NCI-H748 (cell line): ENCODE measurements at regions not wholly inside any gene's neighbourhood (a gene's known extent, or its start where the extent isn't known, plus 50 kb on each side); places are given as distances from the start of the nearest gene placed in this dataset.
A peak's percentile ranks its signal among the peaks of the same experiment; 100 is the strongest.

ENCODE experiments used
- DNase-seq: peaks from one replicate; lab custom pipeline; 2025; ENCODE audit not compliant: unreplicated experiment; lab: John Stamatoyannopoulos, UW

GRCh38 chr2:128368437-128369107, 49.9 kb upstream of the HS6ST1 start:
- DNase-seq, result no peak

GRCh38 chr2:128369108-128369555, 50.5 kb upstream of the HS6ST1 start:
- peak; percentile 18 for DNase-seq

- DNase-seq, result no peak
These were observed 51.2 kb upstream of the HS6ST1 start for GRCh38 chr2:128369602-128370467.

DNA sequence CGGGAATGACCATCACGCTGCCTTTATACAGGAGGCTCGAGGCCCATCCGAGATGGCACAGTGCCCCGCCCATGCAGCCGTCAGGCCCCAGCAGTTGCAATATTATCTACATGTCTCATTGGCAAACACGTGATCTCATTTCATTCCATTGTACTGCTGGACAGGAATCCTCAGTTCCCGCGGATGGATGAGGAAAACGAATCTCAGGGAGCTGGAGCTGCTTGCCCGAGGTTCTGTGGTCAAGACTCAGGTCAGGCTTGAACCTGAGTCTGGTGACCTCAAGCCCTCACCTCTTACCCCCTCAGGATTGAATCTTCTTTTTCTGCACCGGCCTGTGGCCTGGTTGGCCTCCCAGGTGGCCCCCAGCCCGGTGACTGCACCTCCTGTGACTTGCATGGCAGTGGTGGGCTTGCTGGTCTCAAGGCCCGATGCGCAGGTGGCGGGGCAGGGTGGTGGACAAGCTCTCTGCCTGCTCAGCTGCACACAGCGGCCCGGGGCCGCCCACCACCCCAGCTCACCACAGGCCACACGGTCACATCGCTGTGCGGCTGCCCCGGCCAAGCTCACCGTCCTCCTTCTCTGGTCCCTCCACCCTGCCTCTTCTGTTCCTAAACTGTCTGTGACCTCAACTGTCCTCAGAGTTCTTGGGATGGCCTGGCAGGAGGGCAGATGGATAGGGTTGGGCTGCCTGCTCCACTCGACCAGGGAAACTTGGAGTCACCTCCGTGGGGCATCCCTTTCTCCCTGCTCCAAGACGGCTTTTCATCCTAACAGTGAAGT, 52.0 kb upstream of the HS6ST1 start:
- no peak for DNase-seq

GRCh38 chr2:128371248-128371630, 52.6 kb upstream of the HS6ST1 start:
- no peak for DNase-seq

- no peak for DNase-seq
These were observed 53.1 kb upstream of the HS6ST1 start for GRCh38 chr2:128371648-128372345.

- DNase-seq, result no peak
These were observed 54.1 kb upstream of the HS6ST1 start for GRCh38 chr2:128372621-128373341.

DNA sequence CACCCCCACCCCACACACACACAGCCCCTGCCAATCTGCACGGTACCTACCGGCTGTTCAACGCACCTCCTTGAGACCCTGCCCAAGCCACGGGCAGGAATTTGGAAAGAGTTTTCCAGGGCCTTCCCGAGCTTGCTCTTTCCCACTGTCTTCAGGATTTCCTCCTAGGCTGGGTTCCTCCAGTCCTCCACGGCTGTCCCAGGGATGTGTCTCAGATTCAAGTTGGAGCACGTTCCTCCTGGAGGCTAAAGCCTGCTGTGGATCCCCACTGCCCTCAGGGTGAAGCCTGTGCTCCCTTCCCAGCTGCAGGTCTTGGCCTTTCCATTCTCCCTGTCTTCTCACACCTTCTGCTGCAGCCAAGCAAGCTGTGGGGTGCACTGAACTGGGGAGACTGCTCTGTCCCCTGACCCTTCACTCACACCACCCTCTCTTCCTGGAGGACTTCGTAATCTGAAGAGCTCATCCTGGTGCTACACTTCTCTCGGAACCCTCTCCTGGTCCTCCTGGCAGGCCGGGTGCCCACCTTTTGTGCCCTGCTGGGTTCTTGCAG, 54.9 kb upstream of the HS6ST1 start:
- DNase-seq, result no peak

- no peak for DNase-seq
These were observed 55.5 kb upstream of the HS6ST1 start for GRCh38 chr2:128374001-128374710.

GRCh38 chr2:128374711-128375413, 56.2 kb upstream of the HS6ST1 start:
- DNase-seq, result no peak

- DNase-seq, result no peak
These were observed 56.8 kb upstream of the HS6ST1 start for GRCh38 chr2:128375454-128375853.

- no peak for DNase-seq
These were observed 57.8 kb upstream of the HS6ST1 start for GRCh38 chr2:128376241-128377041.

- DNase-seq, result no peak
These were observed 58.6 kb upstream of the HS6ST1 start for GRCh38 chr2:128377071-128377910.

- no peak for DNase-seq
These were observed 59.8 kb upstream of the HS6ST1 start for GRCh38 chr2:128378231-128379020.

DNA sequence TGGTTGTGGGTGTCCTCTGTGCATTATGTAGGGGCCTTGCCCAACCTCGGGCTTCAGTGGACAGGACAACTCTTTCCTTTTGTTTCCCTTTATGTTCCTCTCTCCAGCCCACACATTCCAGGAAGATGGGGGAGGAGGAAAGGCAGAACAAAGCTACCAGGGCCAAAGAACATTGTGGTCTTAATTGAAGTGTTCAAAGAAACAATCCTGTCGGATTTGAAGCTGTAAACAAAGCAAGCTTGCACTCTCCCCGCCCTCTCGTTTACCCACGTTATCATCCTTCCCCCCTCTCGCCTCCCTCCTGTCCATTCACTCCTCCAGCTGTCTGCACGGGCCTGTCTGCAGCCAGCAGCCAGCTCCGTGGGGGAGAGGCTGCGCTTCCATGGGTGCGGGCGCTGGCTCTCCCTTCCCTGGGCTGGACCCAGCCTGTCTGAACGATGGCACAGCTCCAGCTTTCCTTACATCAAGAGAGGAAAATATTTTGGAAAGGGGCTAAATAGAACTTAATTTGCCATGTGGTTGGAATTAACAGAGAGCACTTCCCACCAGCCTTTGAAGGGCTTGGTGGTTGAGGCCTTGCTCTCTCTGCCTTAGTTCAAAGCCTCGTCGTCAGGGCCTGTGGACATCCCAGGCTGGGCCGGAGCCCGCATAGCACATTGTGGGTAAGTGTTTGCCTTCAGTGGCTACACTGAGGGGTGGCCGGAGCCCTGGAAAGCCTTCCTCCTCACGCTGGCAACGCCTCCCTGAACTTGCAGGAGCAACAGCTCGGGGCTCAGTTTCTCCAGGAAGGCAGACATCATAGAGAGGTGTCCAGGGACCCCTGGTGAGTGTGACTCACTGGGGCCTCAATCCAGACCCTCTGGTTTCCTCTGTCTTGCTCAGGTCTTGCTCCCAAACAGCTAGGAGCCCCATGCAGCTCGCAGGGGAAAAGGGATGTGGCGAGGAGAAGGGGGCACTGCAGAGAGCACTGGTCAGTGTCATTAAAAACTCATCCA, 60.6 kb upstream of the HS6ST1 start:
- DNase-seq, result peak; percentile 58
